CD8-positive, alpha-beta memory T cell (primary cell): ENCODE measurements at regions not wholly inside any gene's neighbourhood (a gene's known extent, or its start where the extent isn't known, plus 50 kb on each side); places are given as distances from the start of the nearest gene placed in this dataset.

Experiments used
- CTCF ChIA-PET: fragments of 350-600 bp; sonication (Branson Sonifier 250); formaldehyde crosslinking; loops from one replicate; lab custom pipeline; 2021; ENCODE audit warnings: antibody characterized with exemption; lab: Charles Lee
- POLR2A ChIA-PET: fragments of 350-600 bp; sonication (Branson Sonifier 250); formaldehyde crosslinking; loops from one replicate; lab custom pipeline; 2021; ENCODE audit warnings: antibody characterized with exemption; lab: Charles Lee
- DNase-seq, 5 donors: peaks; one replicate each; pipeline versions ENCODE4 v3.0.0 to v3.0.0-alpha.2; 2020 to 2022; ENCODE audit warnings: mixed read lengths in 1 of 5
- H3K27ac ChIP-seq: one replicate; pipeline ENCODE4 v1.7.0; 2013; ENCODE audit warnings: low read depth, mild to moderate bottlenecking, low read length, moderate library complexity
- H3K27me3 ChIP-seq: 2 replicates; pipeline ENCODE4 v1.7.0; 2013; ENCODE audit warnings: low read length, mild to moderate bottlenecking; ENCODE audit not compliant: insufficient read depth, poor library complexity, severe bottlenecking
- H3K36me3 ChIP-seq: 2 replicates; pipeline ENCODE4 v1.7.0; 2013; ENCODE audit warnings: mild to moderate bottlenecking, low read length, moderate library complexity; ENCODE audit not compliant: insufficient read depth
- H3K4me1 ChIP-seq: 2 replicates; pipeline ENCODE4 v1.7.0; 2013; ENCODE audit warnings: mild to moderate bottlenecking, low read length, moderate library complexity; ENCODE audit not compliant: insufficient read depth
- H3K4me3 ChIP-seq: 2 replicates; pipeline ENCODE4 v1.7.0; 2013; ENCODE audit warnings: mild to moderate bottlenecking, low read length
- H3K9me3 ChIP-seq: 2 replicates; pipeline ENCODE4 v1.7.0; 2013; ENCODE audit warnings: mild to moderate bottlenecking, low read length
- H3K27ac Mint-ChIP-seq, 8 donors: one replicate each; pipeline ENCODE4 v1.8.0; 2020 to 2021; ENCODE audit warnings: mixed read lengths in 8 of 8, mild to moderate bottlenecking in 6 of 8, inconsistent platforms in 3 of 8, moderate library complexity in 3 of 8
- H3K27me3 Mint-ChIP-seq, 2 donors: one replicate each; pipeline ENCODE4 v1.8.0; 2020 to 2021; ENCODE audit warnings: mixed read lengths in 2 of 2, mild to moderate bottlenecking in 1 of 2, moderate library complexity in 1 of 2
- H3K36me3 Mint-ChIP-seq, 3 donors: one replicate each; pipeline ENCODE4 v1.8.0; 2020 to 2021; ENCODE audit warnings: mixed read lengths in 3 of 3, inconsistent platforms in 1 of 3, mild to moderate bottlenecking in 1 of 3
- H3K4me1 Mint-ChIP-seq, 3 donors: one replicate each; pipeline ENCODE4 v1.8.0; 2020 to 2021; ENCODE audit warnings: mixed read lengths in 3 of 3, inconsistent platforms in 1 of 3, mild to moderate bottlenecking in 1 of 3
- H3K4me3 Mint-ChIP-seq, 7 donors: one replicate each; pipeline ENCODE4 v1.8.0; 2020 to 2021; ENCODE audit warnings: mixed read lengths in 7 of 7, mild to moderate bottlenecking in 6 of 7, moderate library complexity in 4 of 7, inconsistent platforms in 2 of 7
- H3K9me3 Mint-ChIP-seq, 5 donors: one replicate each; pipeline ENCODE4 v1.8.0; 2020 to 2022; ENCODE audit warnings: mixed read lengths in 5 of 5, mild to moderate bottlenecking in 3 of 5, moderate library complexity in 2 of 5, inconsistent platforms in 1 of 5

DNA sequence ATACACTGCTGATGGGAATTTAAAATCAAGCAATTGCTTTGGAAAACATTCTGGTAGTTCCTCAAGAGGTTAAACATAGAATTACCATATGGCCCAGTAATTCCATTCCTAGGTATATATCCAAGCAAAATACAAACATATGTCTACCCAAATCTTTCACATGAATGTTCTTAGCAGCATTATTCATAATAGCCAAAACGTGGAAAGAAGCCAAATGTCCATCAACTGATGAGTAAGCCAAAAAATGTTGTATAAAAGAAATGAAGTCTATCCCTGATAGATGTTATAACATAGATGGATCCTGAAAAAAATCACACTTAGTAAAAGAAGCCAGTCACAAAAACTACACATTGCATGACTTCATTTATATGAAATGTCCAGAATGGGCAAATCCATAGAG is 893.0 kb downstream of the SORCS3 start:
- Mint-ChIP-seq H3K4me1 (no peaks in the 10 kb centered on the region), H3K27me3 (no peaks in the 10 kb centered on the region), H3K4me3 (no peak overlapping the region), H3K27ac (no peak overlapping the region), H3K9me3 (peaks cover 6 to 27% (median 18%) of the 10 kb centered on the region in 5 donors), H3K36me3 (no peaks in the 10 kb centered on the region)
- no peak for DNase-seq
- Histone ChIP-seq H3K4me1 (no peaks in the 10 kb centered on the region), H3K27me3 (no peaks in the 10 kb centered on the region), H3K36me3 (no peaks in the 10 kb centered on the region), H3K4me3 (no peak overlapping the region), H3K27ac (no peak overlapping the region), H3K9me3 (no peaks in the 10 kb centered on the region)
- ChIA-PET CTCF (no interaction called here), POLR2A (no interaction called here)

DNA sequence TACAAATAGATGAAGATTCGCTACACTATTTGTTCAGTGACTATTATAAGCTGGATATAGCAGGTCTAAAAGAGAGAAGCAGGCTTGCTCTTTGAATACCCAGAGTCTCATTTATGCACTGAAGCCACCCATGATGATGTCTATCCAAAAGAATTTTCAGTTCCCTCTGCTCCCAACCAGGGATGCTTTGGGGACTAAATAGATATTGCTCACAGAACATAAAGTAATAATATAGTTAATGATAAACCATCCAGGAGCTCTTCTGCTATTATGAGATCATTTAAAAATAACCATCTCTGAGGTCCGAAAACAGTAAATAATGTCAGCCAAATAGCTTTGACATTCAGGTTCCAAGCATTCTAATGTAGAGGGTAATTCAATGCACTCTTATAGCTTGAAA is 875.4 kb downstream of the SORCS3 start:
- peaks cover 0 to 18% (median 4%) of the 10 kb centered on the region in 5 donors for H3K9me3 Mint-ChIP-seq
- H3K36me3 ChIP-seq: no peaks in the 10 kb centered on the region
- H3K9me3 ChIP-seq: no peaks in the 10 kb centered on the region
- H3K27me3 ChIP-seq: no peaks in the 10 kb centered on the region
- DNase-seq: no peak
- no peaks in the 10 kb centered on the region for H3K36me3 Mint-ChIP-seq
- no peak overlapping the region for H3K4me3 ChIP-seq
- no peaks in the 10 kb centered on the region for H3K27me3 Mint-ChIP-seq
- no peaks in the 10 kb centered on the region for H3K4me1 ChIP-seq
- H3K27ac ChIP-seq: no peak overlapping the region
- POLR2A ChIA-PET: no interaction called here
- no peak overlapping the region for H3K27ac Mint-ChIP-seq
- CTCF ChIA-PET: no interaction called here
- no peak overlapping the region for H3K4me3 Mint-ChIP-seq
- H3K4me1 Mint-ChIP-seq: no peaks in the 10 kb centered on the region

DNA sequence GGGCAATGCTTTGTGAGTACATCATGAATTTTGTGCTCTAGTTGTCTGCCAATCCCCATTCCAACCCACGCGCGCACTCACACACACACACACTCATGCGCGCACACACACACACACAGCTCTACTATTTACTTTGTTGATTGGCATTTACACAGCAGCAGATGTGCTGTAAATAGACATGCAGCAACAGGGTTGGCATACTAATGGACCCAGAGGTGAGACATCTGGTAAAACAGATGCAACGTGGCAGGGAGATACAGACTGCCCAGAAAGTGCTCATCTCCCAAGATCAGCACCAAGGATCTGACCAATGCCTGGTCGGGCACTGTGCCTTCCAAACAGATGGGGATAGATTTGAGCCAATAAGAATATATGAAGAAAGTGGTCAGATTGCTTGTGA is 873.0 kb downstream of the SORCS3 start:
- H3K36me3 ChIP-seq: no peaks in the 10 kb centered on the region
- no peaks in the 10 kb centered on the region for H3K4me1 ChIP-seq
- H3K27me3 ChIP-seq: no peaks in the 10 kb centered on the region
- no peaks in the 10 kb centered on the region for H3K27me3 Mint-ChIP-seq
- no peak for DNase-seq
- H3K27ac ChIP-seq: no peak overlapping the region
- H3K4me3 ChIP-seq: no peak overlapping the region
- POLR2A ChIA-PET: no interaction called here
- H3K4me1 Mint-ChIP-seq: no peaks in the 10 kb centered on the region
- no peaks in the 10 kb centered on the region for H3K36me3 Mint-ChIP-seq
- CTCF ChIA-PET: no interaction called here
- H3K9me3 ChIP-seq: no peaks in the 10 kb centered on the region
- no peak overlapping the region for H3K27ac Mint-ChIP-seq
- H3K9me3 Mint-ChIP-seq: peaks cover 0 to 18% (median 9%) of the 10 kb centered on the region in 5 donors
- no peak overlapping the region for H3K4me3 Mint-ChIP-seq

DNA sequence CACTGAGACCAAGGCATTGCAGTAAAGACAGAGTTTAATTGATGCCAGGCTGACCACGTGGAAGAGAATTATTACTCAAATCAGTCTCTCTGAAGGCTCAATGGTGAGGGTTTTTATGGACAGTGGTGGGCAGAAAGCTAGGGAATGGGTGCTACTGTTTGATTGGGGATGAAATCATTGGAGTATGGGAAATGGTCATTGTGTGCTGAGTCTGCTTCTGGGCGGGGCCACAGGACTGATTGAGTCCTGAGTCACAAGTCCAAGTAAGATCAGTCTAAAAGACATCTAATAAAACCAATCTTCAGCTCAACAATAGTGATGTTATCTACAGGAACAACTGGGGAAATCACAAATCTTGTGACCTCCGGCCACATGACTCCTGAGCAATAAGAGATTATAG is 868.4 kb downstream of the SORCS3 start:
- H3K4me3 Mint-ChIP-seq: no peak overlapping the region
- Histone ChIP-seq H3K36me3 (no peaks in the 10 kb centered on the region), H3K27me3 (no peaks in the 10 kb centered on the region), H3K4me1 (no peaks in the 10 kb centered on the region), H3K27ac (no peak overlapping the region), H3K9me3 (no peaks in the 10 kb centered on the region), H3K4me3 (no peak overlapping the region)
- H3K27ac Mint-ChIP-seq: no peak overlapping the region
- peaks cover 3 to 25% (median 9%) of the 10 kb centered on the region in 5 donors for H3K9me3 Mint-ChIP-seq
- ChIA-PET POLR2A (no interaction called here), CTCF (no interaction called here)
- H3K4me1 Mint-ChIP-seq: no peaks in the 10 kb centered on the region
- H3K36me3 Mint-ChIP-seq: no peaks in the 10 kb centered on the region
- no peaks in the 10 kb centered on the region for H3K27me3 Mint-ChIP-seq
- no peak for DNase-seq

DNA sequence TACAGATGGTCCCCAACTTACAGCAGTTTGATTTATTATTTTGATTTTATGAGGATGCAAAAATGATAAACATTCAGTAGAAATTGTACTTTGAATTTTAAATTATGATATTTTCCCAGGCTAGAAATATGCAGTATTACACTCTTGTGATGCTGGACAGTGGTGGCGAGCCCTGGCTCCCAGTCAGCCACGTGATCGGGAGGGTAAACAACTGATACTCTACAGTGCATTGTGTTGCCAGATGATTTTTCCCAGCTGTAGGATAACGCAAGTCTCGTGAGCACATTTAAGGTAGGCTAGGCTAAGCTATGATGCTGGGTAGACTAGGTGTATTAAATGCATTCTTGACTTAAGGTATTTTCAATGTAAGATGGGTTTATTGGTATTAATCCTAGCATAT is 865.2 kb downstream of the SORCS3 start:
- Mint-ChIP-seq H3K9me3 (peaks cover 2 to 26% (median 5%) of the 10 kb centered on the region in 5 donors), H3K4me3 (no peak overlapping the region), H3K27me3 (no peaks in the 10 kb centered on the region), H3K4me1 (no peaks in the 10 kb centered on the region), H3K36me3 (no peaks in the 10 kb centered on the region), H3K27ac (no peak overlapping the region)
- no peak overlapping the region for H3K4me3 ChIP-seq
- CTCF ChIA-PET: no interaction called here
- no peaks in the 10 kb centered on the region for H3K27me3 ChIP-seq
- no peak for DNase-seq
- H3K36me3 ChIP-seq: no peaks in the 10 kb centered on the region
- H3K27ac ChIP-seq: no peak overlapping the region
- no peaks in the 10 kb centered on the region for H3K9me3 ChIP-seq
- H3K4me1 ChIP-seq: no peaks in the 10 kb centered on the region
- POLR2A ChIA-PET: no interaction called here

DNA sequence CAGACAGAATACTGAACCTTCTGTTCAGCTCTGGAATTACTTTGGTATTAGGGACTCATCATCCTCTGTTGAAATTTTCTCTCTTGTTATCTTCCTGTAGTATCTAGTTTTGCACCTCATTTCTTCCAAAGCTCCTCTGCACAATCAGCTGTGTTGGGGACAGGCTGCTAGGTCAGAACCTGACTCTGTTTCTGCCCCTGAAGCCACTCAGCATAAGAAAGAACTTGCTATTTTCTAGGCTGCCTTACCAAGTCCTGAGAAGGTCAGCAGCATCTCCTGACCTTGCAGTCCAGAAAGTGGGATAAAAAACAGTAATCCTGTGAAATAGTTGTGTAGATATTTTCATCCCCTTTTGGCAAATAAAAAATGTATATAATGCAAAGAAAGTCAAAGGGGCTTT is 862.6 kb downstream of the SORCS3 start:
- no peaks in the 10 kb centered on the region for H3K4me1 Mint-ChIP-seq
- no peak overlapping the region for H3K4me3 Mint-ChIP-seq
- H3K4me1 ChIP-seq: no peaks in the 10 kb centered on the region
- H3K27ac Mint-ChIP-seq: no peak overlapping the region
- no peaks in the 10 kb centered on the region for H3K36me3 ChIP-seq
- no peak overlapping the region for H3K27ac ChIP-seq
- no peak for DNase-seq
- ChIA-PET POLR2A (no interaction called here), CTCF (no interaction called here)
- H3K36me3 Mint-ChIP-seq: no peaks in the 10 kb centered on the region
- H3K9me3 Mint-ChIP-seq: peaks cover 3 to 39% (median 5%) of the 10 kb centered on the region in 5 donors
- H3K27me3 Mint-ChIP-seq: no peaks in the 10 kb centered on the region
- H3K27me3 ChIP-seq: no peaks in the 10 kb centered on the region
- H3K4me3 ChIP-seq: no peak overlapping the region
- no peaks in the 10 kb centered on the region for H3K9me3 ChIP-seq

DNA sequence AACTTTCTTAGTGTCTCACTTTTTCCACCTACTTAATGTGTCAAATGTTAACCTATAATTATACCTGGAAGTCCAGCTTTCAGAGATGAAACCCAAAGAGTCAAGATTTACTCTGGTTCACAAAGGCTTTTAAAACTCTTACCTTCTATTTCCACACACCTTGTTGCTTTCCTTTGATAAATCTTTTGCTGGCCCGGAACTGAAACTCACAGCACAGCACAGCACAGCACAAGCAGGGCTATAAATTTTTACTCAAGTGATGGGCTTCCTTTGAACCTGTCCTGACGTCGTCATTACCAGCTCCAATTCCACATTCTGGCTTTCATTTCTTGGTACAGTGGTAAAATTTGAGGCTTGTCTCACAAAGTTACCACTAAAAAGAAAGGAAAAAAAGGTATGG is 861.0 kb downstream of the SORCS3 start:
- Histone ChIP-seq H3K27me3 (no peaks in the 10 kb centered on the region), H3K4me3 (no peak overlapping the region), H3K4me1 (no peaks in the 10 kb centered on the region), H3K36me3 (no peaks in the 10 kb centered on the region), H3K9me3 (no peaks in the 10 kb centered on the region), H3K27ac (no peak overlapping the region)
- Mint-ChIP-seq H3K36me3 (no peaks in the 10 kb centered on the region), H3K27ac (no peak overlapping the region), H3K4me1 (no peaks in the 10 kb centered on the region), H3K27me3 (no peaks in the 10 kb centered on the region), H3K9me3 (peaks cover 5 to 47% (median 7%) of the 10 kb centered on the region in 5 donors), H3K4me3 (no peak overlapping the region)
- CTCF ChIA-PET: no interaction called here
- no peak for DNase-seq
- POLR2A ChIA-PET: no interaction called here

DNA sequence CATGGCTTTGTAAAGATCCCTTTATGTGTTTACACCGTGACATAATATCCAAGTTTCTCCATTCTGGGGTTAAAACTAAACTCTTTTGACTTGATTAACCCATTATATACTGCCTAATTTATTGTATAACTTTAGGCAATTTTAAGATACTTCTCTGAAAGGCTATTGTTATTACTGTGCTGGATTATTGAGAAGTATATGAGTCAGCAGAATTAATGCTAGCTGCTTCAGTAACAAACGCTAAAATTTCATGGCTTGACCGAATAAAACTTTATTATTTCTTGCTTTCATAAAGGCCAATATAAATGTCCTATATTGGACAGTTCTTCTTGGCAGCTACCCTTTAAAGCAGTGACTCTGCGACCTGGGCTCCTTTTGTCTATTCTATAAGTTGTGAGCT is 853.9 kb downstream of the SORCS3 start:
- ChIA-PET POLR2A (no interaction called here), CTCF (no interaction called here)
- Histone ChIP-seq H3K4me1 (no peaks in the 10 kb centered on the region), H3K9me3 (no peaks in the 10 kb centered on the region), H3K4me3 (no peak overlapping the region), H3K27me3 (no peaks in the 10 kb centered on the region), H3K36me3 (no peaks in the 10 kb centered on the region), H3K27ac (no peak overlapping the region)
- Mint-ChIP-seq H3K9me3 (peaks cover 1 to 22% (median 17%) of the 10 kb centered on the region in 5 donors), H3K27me3 (no peaks in the 10 kb centered on the region), H3K4me1 (no peaks in the 10 kb centered on the region), H3K4me3 (no peak overlapping the region), H3K36me3 (no peaks in the 10 kb centered on the region), H3K27ac (no peak overlapping the region)
- DNase-seq: no peak

DNA sequence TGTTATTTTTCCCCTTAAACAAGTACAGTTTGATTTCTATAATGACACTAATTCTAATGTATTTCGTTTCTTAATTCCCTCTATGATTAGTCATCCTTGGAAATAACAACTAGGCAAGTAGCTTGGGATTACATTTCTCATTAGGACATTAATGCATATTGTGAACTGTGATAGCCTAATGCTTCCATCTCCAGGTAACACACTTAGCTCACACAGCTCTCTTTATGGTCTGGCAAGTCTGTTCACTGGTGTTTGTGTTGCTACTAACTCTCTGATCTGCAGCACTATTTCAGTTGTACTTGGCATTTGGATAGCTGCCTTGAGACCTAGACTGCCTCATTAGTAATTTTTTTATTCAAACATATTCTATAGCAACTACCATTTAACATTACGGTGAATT is 853.2 kb downstream of the SORCS3 start:
- Mint-ChIP-seq H3K36me3 (no peaks in the 10 kb centered on the region), H3K9me3 (peaks cover 1 to 20% (median 14%) of the 10 kb centered on the region in 5 donors), H3K4me1 (no peaks in the 10 kb centered on the region), H3K4me3 (no peak overlapping the region), H3K27me3 (no peaks in the 10 kb centered on the region), H3K27ac (no peak overlapping the region)
- H3K4me1 ChIP-seq: no peaks in the 10 kb centered on the region
- no peak for DNase-seq
- CTCF ChIA-PET: no interaction called here
- H3K9me3 ChIP-seq: no peaks in the 10 kb centered on the region
- POLR2A ChIA-PET: no interaction called here
- H3K27ac ChIP-seq: no peak overlapping the region
- no peaks in the 10 kb centered on the region for H3K27me3 ChIP-seq
- H3K4me3 ChIP-seq: no peak overlapping the region
- H3K36me3 ChIP-seq: no peaks in the 10 kb centered on the region
